H9 (cell line): ENCODE measurements at regions not wholly inside any gene's neighbourhood (a gene's known extent, or its start where the extent isn't known, plus 50 kb on each side); places are given as distances from the start of the nearest gene placed in this dataset.

ENCODE experiments used
- DNase-seq: peaks from one replicate; pipeline ENCODE4 v3.0.0-alpha.2; 2017
- H2AFZ ChIP-seq: one replicate; pipeline ENCODE4 v1.6.1; 2013; ENCODE audit warnings: mild to moderate bottlenecking, low read length, control low read depth, moderate library complexity
- H2AK5ac ChIP-seq: 2 replicates; pipeline ENCODE4 v1.6.1; 2013; ENCODE audit warnings: low read length, control low read depth, mixed read lengths; ENCODE audit not compliant: insufficient read length
- H2BK120ac ChIP-seq: one replicate; pipeline ENCODE4 v1.6.1; 2013; ENCODE audit warnings: low read depth, mild to moderate bottlenecking, low read length, control low read depth, inconsistent platforms; ENCODE audit not compliant: poor library complexity, severe bottlenecking
- H2BK12ac ChIP-seq: 2 replicates; pipeline ENCODE4 v1.6.1; 2013; ENCODE audit warnings: low read length, control low read depth, mixed read lengths, low read depth; ENCODE audit not compliant: insufficient read length
- H2BK15ac ChIP-seq: 2 replicates; pipeline ENCODE4 v1.6.1; 2013; ENCODE audit warnings: low read depth, low read length, control low read depth
- H2BK20ac ChIP-seq: one replicate; pipeline ENCODE4 v1.6.1; 2013; ENCODE audit warnings: low read depth, mild to moderate bottlenecking, low read length, control low read depth, inconsistent platforms; ENCODE audit not compliant: poor library complexity, severe bottlenecking
- H2BK5ac ChIP-seq: 2 replicates; pipeline ENCODE4 v1.6.1; 2013; ENCODE audit warnings: low read length, control low read depth, mixed read lengths; ENCODE audit not compliant: insufficient read length
- H3K14ac ChIP-seq: 2 replicates; pipeline ENCODE4 v1.6.1; 2013; ENCODE audit warnings: low read length, control low read depth; ENCODE audit not compliant: insufficient read depth
- H3K18ac ChIP-seq: 2 replicates; pipeline ENCODE4 v1.6.1; 2013; ENCODE audit warnings: low read depth, mild to moderate bottlenecking, mixed read lengths, low read length, control low read depth; ENCODE audit not compliant: insufficient read length
- H3K23ac ChIP-seq: 2 replicates; pipeline ENCODE4 v1.6.1; 2013; ENCODE audit warnings: low read length, control low read depth, mixed read lengths, low read depth; ENCODE audit not compliant: insufficient read length
- H3K23me2 ChIP-seq: 2 replicates; pipeline ENCODE4 v1.6.1; 2013; ENCODE audit warnings: low read depth, mild to moderate bottlenecking, mixed read lengths, low read length, control low read depth; ENCODE audit not compliant: insufficient read length, poor library complexity, severe bottlenecking
- H3K27ac ChIP-seq: 2 replicates; pipeline ENCODE4 v1.5.1; 2013; ENCODE audit warnings: low read length, control low read depth, mixed read lengths, low read depth; ENCODE audit not compliant: insufficient read length
- H3K27me3 ChIP-seq: 2 replicates; pipeline ENCODE4 v1.6.1; 2013; ENCODE audit warnings: low read length, control low read depth, inconsistent platforms; ENCODE audit not compliant: insufficient read depth
- H3K4ac ChIP-seq: 2 replicates; pipeline ENCODE4 v1.6.1; 2013; ENCODE audit warnings: low read depth, mild to moderate bottlenecking, control low read depth, inconsistent platforms, low read length, moderate library complexity
- H3K4me1 ChIP-seq: 2 replicates; pipeline ENCODE4 v1.6.1; 2013; ENCODE audit warnings: low read length, control low read depth, inconsistent platforms; ENCODE audit not compliant: insufficient read depth
- H3K4me2 ChIP-seq: 2 replicates; pipeline ENCODE4 v1.6.1; 2013; ENCODE audit warnings: low read length, control low read depth, mixed read lengths; ENCODE audit not compliant: insufficient read length, insufficient read depth
- H3K56ac ChIP-seq: 2 replicates; pipeline ENCODE4 v1.6.1; 2013; ENCODE audit warnings: low read depth, mild to moderate bottlenecking, mixed read lengths, low read length, control low read depth; ENCODE audit not compliant: insufficient read length
- H3K79me1 ChIP-seq: 2 replicates; pipeline ENCODE4 v1.6.1; 2013; ENCODE audit warnings: low read depth, mild to moderate bottlenecking, moderate library complexity, low read length, control low read depth, inconsistent platforms; ENCODE audit not compliant: insufficient read depth, poor library complexity, severe bottlenecking
- H3K79me2 ChIP-seq: 2 replicates; pipeline ENCODE4 v1.6.1; 2013; ENCODE audit warnings: low read length, control low read depth, inconsistent platforms; ENCODE audit not compliant: insufficient read depth
- H3K9ac ChIP-seq: 2 replicates; pipeline ENCODE4 v1.6.1; 2013; ENCODE audit warnings: low read length, control low read depth, mixed read lengths; ENCODE audit not compliant: insufficient read length; ENCODE audit errors: extremely low read depth
- H3K9me3 ChIP-seq: one replicate; pipeline ENCODE4 v1.6.1; 2013; ENCODE audit warnings: low read depth, low read length, inconsistent platforms; ENCODE audit not compliant: control insufficient read depth
- H3T11ph ChIP-seq: one replicate; pipeline ENCODE4 v1.6.1; 2013; ENCODE audit warnings: mild to moderate bottlenecking, low read length, control low read depth, inconsistent platforms
- H4K20me1 ChIP-seq: one replicate; pipeline ENCODE4 v1.6.1; 2013; ENCODE audit not compliant: control insufficient read depth, insufficient read length, insufficient read depth
- H4K5ac ChIP-seq: 2 replicates; pipeline ENCODE4 v1.6.1; 2013; ENCODE audit warnings: low read depth, mild to moderate bottlenecking, mixed read lengths, low read length, control low read depth; ENCODE audit not compliant: insufficient read length
- H4K8ac ChIP-seq: replicated peaks from 2 replicates; pipeline ENCODE4 v1.6.1; 2013; ENCODE audit warnings: low read length, control low read depth, mixed read lengths, low read depth; ENCODE audit not compliant: insufficient read length
- H4K91ac ChIP-seq: 2 replicates; pipeline ENCODE4 v1.6.1; 2013; ENCODE audit warnings: low read depth, mild to moderate bottlenecking, moderate library complexity, mixed read lengths, low read length, control low read depth; ENCODE audit not compliant: insufficient read length
- H3K27ac Mint-ChIP-seq, 3 experiments: 2 replicates in 2 of 3; 3 replicates in 1 of 3; pipeline ENCODE4 v1.8.0; 2020 to 2021; ENCODE audit warnings: mixed read lengths in 3 of 3, mild to moderate bottlenecking in 1 of 3, moderate library complexity in 1 of 3
- H3K27me3 Mint-ChIP-seq: 2 replicates; pipeline ENCODE4 v1.8.0; 2021; ENCODE audit warnings: low read depth, mild to moderate bottlenecking, moderate library complexity, mixed read lengths
- H3K36me3 Mint-ChIP-seq, 3 experiments: 2 replicates in 2 of 3; 3 replicates in 1 of 3; pipeline ENCODE4 v1.8.0; 2020 to 2021; ENCODE audit warnings: low read depth in 3 of 3, mixed read lengths in 3 of 3; ENCODE audit not compliant: insufficient read depth in 1 of 3
- H3K4me1 Mint-ChIP-seq, 2 experiments: 2 replicates each; pipeline ENCODE4 v1.8.0; 2020; ENCODE audit warnings: mixed read lengths in 2 of 2
- H3K4me3 Mint-ChIP-seq, 2 experiments: 2 replicates in 1 of 2; 3 replicates in 1 of 2; pipeline ENCODE4 v1.8.0; 2020 to 2021; ENCODE audit warnings: mild to moderate bottlenecking in 2 of 2, mixed read lengths in 2 of 2, moderate library complexity in 1 of 2
- H3K9me3 Mint-ChIP-seq, 2 experiments: 2 replicates in 1 of 2; 3 replicates in 1 of 2; pipeline ENCODE4 v1.8.0; 2020; ENCODE audit warnings: mild to moderate bottlenecking in 2 of 2, mixed read lengths in 2 of 2, moderate library complexity in 1 of 2
- CTCF ChIP-seq: fragments of 200-600 bp; sonication (generic); conservative IDR thresholded peaks from 3 replicates; pipeline ENCODE4 v1.8.0; 2021; ENCODE audit warnings: antibody characterized with exemption, mild to moderate bottlenecking
- WGBS: extraction: QIAGEN DNeasy Blood & Tissue Kit; methylation state at CpG from one replicate; pipeline ENCODE4 v1.1.7; 2013; ENCODE audit warnings: missing lambda C conversion rate, low lambda C conversion rate, mixed read lengths; ENCODE audit not compliant: insufficient read length; ENCODE audit errors: extremely low coverage; 5-methylcytosine and 5-hydroxymethylcytosine counted together

- Mint-ChIP-seq H3K4me1 (no peaks in the 10 kb centered on the region; a peak in 1 of 4 replicates), H3K27me3 (no peaks in the 10 kb centered on the region), H3K36me3 (peaks cover 0 to 7% (median 0%) of the 10 kb centered on the region in 3 experiments; a peak in 2 of 7 replicates), H3K27ac (no peak overlapping the region), H3K9me3 (peaks cover under 1% of the 10 kb centered on the region in 2 experiments; a peak in 4 of 5 replicates), H3K4me3 (no peak overlapping the region)
- no peaks in the 10 kb centered on the region for H3K23me2 ChIP-seq
- H3K27ac ChIP-seq = no peak overlapping the region
- H3T11ph ChIP-seq = no peak overlapping the region
- no peak overlapping the region for H3K23ac ChIP-seq
- no peaks in the 10 kb centered on the region for H3K27me3 ChIP-seq
- DNase-seq = no peak
- no peak overlapping the region for H4K91ac ChIP-seq
- no peak overlapping the region for H3K9ac ChIP-seq
- no peak overlapping the region for H2AK5ac ChIP-seq
- H3K4ac ChIP-seq = no peak overlapping the region
- H2BK20ac ChIP-seq = no peak overlapping the region
- H2BK12ac ChIP-seq = no peak overlapping the region
- no peak overlapping the region for H2BK120ac ChIP-seq
- no peak overlapping the region for H4K8ac ChIP-seq
- H3K79me1 ChIP-seq = no peaks in the 10 kb centered on the region
- H3K56ac ChIP-seq = no peak overlapping the region
- H4K5ac ChIP-seq = no peak overlapping the region
- no peaks in the 10 kb centered on the region for H4K20me1 ChIP-seq
- H3K4me2 ChIP-seq = no peak overlapping the region
- H3K4me1 ChIP-seq = no peaks in the 10 kb centered on the region
- H3K14ac ChIP-seq = no peak overlapping the region
- no CpG with 5 or more reads among the region's 3 CpGs for WGBS
- no peak overlapping the region for H2BK5ac ChIP-seq
- H3K79me2 ChIP-seq = no peaks in the 10 kb centered on the region
- no peak overlapping the region for H3K18ac ChIP-seq
- H3K9me3 ChIP-seq = no peaks in the 10 kb centered on the region
- no peak overlapping the region for H2BK15ac ChIP-seq
- no peak overlapping the region for H2AFZ ChIP-seq
- no peak for TF ChIP-seq CTCF
Observed at GRCh38 chr2:36223259-36223658, 132.3 kb upstream of the CRIM1 start.
